Uterus (tissue), 3 donors: ENCODE measurements at regions not wholly inside any gene's neighbourhood (a gene's known extent, or its start where the extent isn't known, plus 50 kb on each side); places are given as distances from the start of the nearest gene placed in this dataset.

Experiments
- DNase-seq, 2 donors: peaks; one replicate each; pipeline ENCODE4 v3.0.0-alpha.2; 2019 to 2020
- H3K27ac ChIP-seq, 2 donors: fragments of 200-600 bp; sonication (generic); 1 replicate in 1 of 2; 2 replicates in 1 of 2; pipeline ENCODE4 v1.5.1; 2016 to 2018
- H3K27me3 ChIP-seq, 2 donors: fragments of 200-600 bp; sonication (generic); one replicate each; pipeline ENCODE4 v1.5.1; 2018 to 2019; ENCODE audit warnings: control low read depth in 1 of 2
- H3K36me3 ChIP-seq, 2 donors: fragments of 200-600 bp; sonication (generic); one replicate each; pipeline ENCODE4 v1.5.1; 2019; ENCODE audit warnings: control low read depth in 1 of 2
- H3K4me1 ChIP-seq, 2 donors: fragments of 200-600 bp; sonication (generic); one replicate each; pipeline ENCODE4 v1.5.1; 2018 to 2019; ENCODE audit warnings: control low read depth in 1 of 2
- H3K4me3 ChIP-seq, 2 donors: fragments of 200-600 bp; sonication (generic); 1 replicate in 1 of 2; 2 replicates in 1 of 2; pipeline ENCODE4 v1.5.1; 2018 to 2019; ENCODE audit warnings: mild to moderate bottlenecking in 1 of 2
- H3K9me3 ChIP-seq, 2 donors: fragments of 200-600 bp; sonication (generic); one replicate each; pipeline ENCODE4 v1.5.1; 2019; ENCODE audit warnings: control low read depth in 1 of 2
- CTCF ChIP-seq, 4 experiments: fragments of 200-600 bp in 2 of 4; fragments of 450-650 bp in 2 of 4; sonication (generic) in 2 of 4; IDR thresholded peaks; one replicate each; pipeline ENCODE4 v1.5.1; 2016 to 2019; ENCODE audit warnings: antibody characterized with exemption in 4 of 4, mild to moderate bottlenecking in 2 of 4, moderate library complexity in 1 of 4
- POLR2A ChIP-seq, 2 donors: fragments of 450-650 bp; IDR thresholded peaks; one replicate each; pipeline ENCODE4 v1.6.1; 2016; ENCODE audit warnings: antibody characterized with exemption in 2 of 2, mild to moderate bottlenecking in 1 of 2, moderate library complexity in 1 of 2
- intact Hi-C: fragments of 100-400 bp; cut with DNase I; formaldehyde crosslinking; loops from one replicate; pipeline ENCODE4 v1.15.1; 2023; ENCODE audit warnings: low total_unique reads
- donor health status: DM: yes; HTN: yes; CAD: no.

DNA sequence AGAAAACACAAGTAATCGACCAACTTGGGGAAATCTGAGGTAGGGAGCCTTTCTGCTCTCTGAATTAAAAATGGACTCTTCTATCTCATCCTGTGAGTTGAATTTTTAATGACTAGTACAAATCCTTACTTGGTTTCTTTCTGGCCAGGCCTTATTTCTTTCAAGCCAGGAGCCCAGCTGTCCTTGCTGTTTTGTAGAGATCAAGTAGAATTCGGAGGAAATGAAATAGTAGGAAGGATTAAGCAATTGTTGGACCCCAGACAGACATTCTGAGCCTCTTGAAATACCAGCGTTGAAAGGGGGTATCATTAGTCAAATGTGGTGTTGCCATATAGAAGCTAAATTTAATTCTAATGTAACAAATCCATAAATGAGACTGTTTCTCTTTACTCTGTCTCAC, 53.7 kb upstream of the SMIM15 start:
- TF ChIP-seq POLR2A (IDR thresholded peaks at IDR 0.05) (no peak), CTCF (IDR thresholded peaks at IDR 0.05) (no peak)
- intact Hi-C loops: no loop called here
- DNase-seq: no peak

GRCh38 chr5:61216741-61217140, 54.5 kb upstream of the SMIM15 start:
- DNase-seq: no peak
- intact Hi-C loops: no loop called here
- TF ChIP-seq POLR2A (IDR thresholded peaks at IDR 0.05): no peak
- TF ChIP-seq CTCF (IDR thresholded peaks at IDR 0.05): no peak

More for the DNA sequence above, 53.7 kb upstream of the SMIM15 start:
- Histone ChIP-seq H3K27me3 (no peaks in the 10 kb centered on the region), H3K36me3 (no peaks in the 10 kb centered on the region), H3K9me3 (no peaks in the 10 kb centered on the region), H3K4me3 (no peak overlapping the region), H3K27ac (no peak overlapping the region), H3K4me1 (no peaks in the 10 kb centered on the region)

DNA sequence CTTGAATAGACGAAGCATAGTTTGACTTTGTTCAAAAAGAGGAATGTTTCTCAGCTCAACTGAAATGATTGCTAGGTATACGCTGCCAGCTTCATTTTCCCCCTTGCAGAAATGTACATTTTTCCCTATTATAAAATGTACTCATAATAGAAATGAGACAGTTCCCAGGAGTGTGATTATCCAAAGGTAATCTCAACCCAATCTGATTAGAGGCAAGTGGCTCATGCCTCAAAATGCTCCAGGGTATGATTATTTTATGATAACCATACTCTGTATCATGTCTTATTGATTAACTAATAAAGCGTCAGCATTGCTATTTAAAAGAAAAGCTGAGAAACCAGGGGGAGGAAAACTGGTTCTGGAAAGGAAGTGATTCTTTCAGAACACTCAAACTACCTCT, 54.9 kb upstream of the SMIM15 start:
- no peak for DNase-seq
- no peaks in the 10 kb centered on the region for H3K27me3 ChIP-seq
- H3K4me1 ChIP-seq: no peaks in the 10 kb centered on the region
- no peak overlapping the region for H3K4me3 ChIP-seq
- no peaks in the 10 kb centered on the region for H3K9me3 ChIP-seq
- H3K27ac ChIP-seq: no peak overlapping the region
- no peaks in the 10 kb centered on the region for H3K36me3 ChIP-seq
- intact Hi-C loops: no loop called here
- TF ChIP-seq CTCF (IDR thresholded peaks at IDR 0.05): no peak
- TF ChIP-seq POLR2A (IDR thresholded peaks at IDR 0.05): no peak

More at GRCh38 chr5:61216741-61217140, 54.5 kb upstream of the SMIM15 start:
- Histone ChIP-seq H3K4me1 (no peaks in the 10 kb centered on the region), H3K4me3 (no peak overlapping the region), H3K27ac (no peak overlapping the region), H3K27me3 (no peaks in the 10 kb centered on the region), H3K9me3 (no peaks in the 10 kb centered on the region), H3K36me3 (no peaks in the 10 kb centered on the region)

DNA sequence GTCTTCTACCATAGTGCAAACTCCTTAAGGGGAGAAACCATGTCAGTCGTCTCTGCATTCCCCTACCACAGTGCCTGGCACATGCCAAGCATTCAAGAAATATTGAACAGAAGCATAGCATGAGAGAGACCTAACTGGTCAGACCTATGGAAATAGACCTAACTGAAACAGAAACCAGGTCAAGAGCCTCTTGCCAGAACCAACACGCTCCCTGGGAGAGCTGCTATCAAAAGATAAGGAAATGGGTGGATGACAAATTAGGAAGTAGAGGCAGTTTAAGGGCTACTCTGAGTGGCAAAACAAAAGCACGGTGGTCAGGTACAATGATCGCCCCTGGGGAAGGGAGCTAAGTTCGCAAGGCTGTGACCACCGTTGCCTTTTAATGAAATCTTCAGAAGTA, 66.0 kb upstream of the SMIM15 start:
- Histone ChIP-seq H3K4me1 (no peaks in the 10 kb centered on the region), H3K27ac (no peak overlapping the region), H3K9me3 (no peaks in the 10 kb centered on the region), H3K36me3 (no peaks in the 10 kb centered on the region), H3K4me3 (no peak overlapping the region), H3K27me3 (no peaks in the 10 kb centered on the region)
- TF ChIP-seq POLR2A (IDR thresholded peaks at IDR 0.05): no peak
- DNase-seq: no peak
- intact Hi-C loops: no loop called here

GRCh38 chr5:61228691-61229280, 66.5 kb upstream of the SMIM15 start:
- no peak for TF ChIP-seq CTCF (IDR thresholded peaks at IDR 0.05)
- TF ChIP-seq POLR2A (IDR thresholded peaks at IDR 0.05): no peak
- no peaks in the 10 kb centered on the region for H3K36me3 ChIP-seq
- no peak overlapping the region for H3K4me3 ChIP-seq
- H3K27me3 ChIP-seq: no peaks in the 10 kb centered on the region
- intact Hi-C loops: no loop called here
- no peak for DNase-seq
- no peaks in the 10 kb centered on the region for H3K9me3 ChIP-seq
- no peak overlapping the region for H3K27ac ChIP-seq
- no peaks in the 10 kb centered on the region for H3K4me1 ChIP-seq

DNA sequence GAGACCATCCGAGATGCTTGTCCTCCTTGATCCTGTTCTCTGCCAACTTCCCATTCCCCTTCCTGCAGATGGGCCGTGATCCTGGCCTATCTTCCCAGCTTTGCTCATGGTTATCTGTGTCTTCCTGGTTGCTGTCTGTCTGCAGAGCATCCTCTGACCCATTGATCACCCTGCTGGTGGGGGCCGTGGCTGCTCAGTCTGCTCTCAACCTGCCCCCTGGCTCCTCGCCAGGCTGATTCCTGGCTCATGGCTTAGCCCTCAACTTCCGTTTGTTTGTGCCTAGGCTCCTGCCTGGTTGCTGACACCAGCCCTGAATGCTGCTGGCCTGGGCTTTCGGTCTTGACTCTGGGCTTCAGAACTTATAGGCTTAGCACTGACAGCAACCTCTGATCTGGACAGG, 67.1 kb upstream of the SMIM15 start:
- no peaks in the 10 kb centered on the region for H3K27me3 ChIP-seq
- TF ChIP-seq POLR2A (IDR thresholded peaks at IDR 0.05): no peak
- no peaks in the 10 kb centered on the region for H3K4me1 ChIP-seq
- no peak for DNase-seq
- intact Hi-C loops: no loop called here
- no peak overlapping the region for H3K27ac ChIP-seq
- no peaks in the 10 kb centered on the region for H3K9me3 ChIP-seq
- H3K4me3 ChIP-seq: no peak overlapping the region
- no peaks in the 10 kb centered on the region for H3K36me3 ChIP-seq
